ENCODE measurements at regions not wholly inside any gene's neighbourhood (a gene's known extent, or its start where the extent isn't known, plus 50 kb on each side); places are given as distances from the start of the nearest gene placed in this dataset.

DNA sequence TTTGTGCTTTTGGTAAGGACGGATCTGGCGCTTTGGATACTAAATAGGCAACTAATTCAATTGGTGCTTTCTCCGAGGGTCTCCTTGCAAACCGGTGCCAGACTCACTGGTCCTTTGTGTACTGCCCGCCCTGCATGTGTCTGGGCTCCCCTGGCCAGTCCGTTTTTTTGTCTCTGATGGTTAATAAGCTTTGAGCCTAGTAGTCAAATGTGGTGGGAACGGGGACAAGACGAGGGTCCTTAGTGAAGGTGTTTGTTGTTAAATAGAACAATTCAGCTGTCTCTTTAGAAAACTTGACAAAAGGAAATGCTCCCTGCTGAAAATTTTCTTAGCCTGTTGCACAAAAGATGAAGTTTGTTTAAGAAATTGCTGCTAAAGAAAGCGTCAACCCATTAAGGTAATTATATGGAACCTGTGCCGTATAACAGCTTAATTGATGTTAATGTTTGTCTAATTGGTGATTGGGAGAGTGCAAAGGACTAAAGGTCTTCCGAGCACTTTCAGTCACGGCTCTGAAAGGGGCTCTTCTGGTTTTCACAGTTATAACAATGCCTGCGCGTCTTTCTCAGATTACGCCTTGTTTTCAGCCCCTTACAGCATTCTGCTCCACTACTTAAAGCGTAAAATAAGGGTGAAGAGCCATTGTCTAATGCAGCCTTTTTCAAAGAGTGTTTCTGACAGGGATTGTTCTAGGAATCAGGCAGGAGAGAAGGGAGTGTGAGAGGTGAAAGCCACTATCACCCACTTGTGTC is 537.4 kb downstream of the PRKD1 start:
- TF ChIP-seq, protein P1, sequence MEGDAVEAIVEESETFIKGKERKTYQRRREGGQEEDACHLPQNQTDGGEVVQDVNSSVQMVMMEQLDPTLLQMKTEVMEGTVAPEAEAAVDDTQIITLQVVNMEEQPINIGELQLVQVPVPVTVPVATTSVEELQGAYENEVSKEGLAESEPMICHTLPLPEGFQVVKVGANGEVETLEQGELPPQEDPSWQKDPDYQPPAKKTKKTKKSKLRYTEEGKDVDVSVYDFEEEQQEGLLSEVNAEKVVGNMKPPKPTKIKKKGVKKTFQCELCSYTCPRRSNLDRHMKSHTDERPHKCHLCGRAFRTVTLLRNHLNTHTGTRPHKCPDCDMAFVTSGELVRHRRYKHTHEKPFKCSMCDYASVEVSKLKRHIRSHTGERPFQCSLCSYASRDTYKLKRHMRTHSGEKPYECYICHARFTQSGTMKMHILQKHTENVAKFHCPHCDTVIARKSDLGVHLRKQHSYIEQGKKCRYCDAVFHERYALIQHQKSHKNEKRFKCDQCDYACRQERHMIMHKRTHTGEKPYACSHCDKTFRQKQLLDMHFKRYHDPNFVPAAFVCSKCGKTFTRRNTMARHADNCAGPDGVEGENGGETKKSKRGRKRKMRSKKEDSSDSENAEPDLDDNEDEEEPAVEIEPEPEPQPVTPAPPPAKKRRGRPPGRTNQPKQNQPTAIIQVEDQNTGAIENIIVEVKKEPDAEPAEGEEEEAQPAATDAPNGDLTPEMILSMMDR (conservative IDR thresholded peaks at IDR 0.05 in 1 of 2, IDR thresholded peaks at IDR 0.05 in 1 of 2; ENCODE audit: extremely low read depth in 1 of 2, insufficient read depth in 1 of 2, low read depth in 1 of 2, low read length in 2 of 2), result no peak
- no peak for TF ChIP-seq EZH2 (IDR thresholded peaks at IDR 0.05; ENCODE audit: borderline replicate concordance, low read length)
